ENCODE measurements at regions not wholly inside any gene's neighbourhood (a gene's known extent, or its start where the extent isn't known, plus 50 kb on each side); places are given as distances from the start of the nearest gene placed in this dataset.

GRCh38 chr6:113394729-113395128 is 462.4 kb upstream of the MARCKS start:
- TF ChIP-seq POLR2A (IDR thresholded peaks at IDR 0.05; ENCODE audit: low read length) (no peak), GATA1 (IDR thresholded peaks at IDR 0.05; ENCODE audit: low read depth, low read length) (no peak)
